GM23338 (cell line): ENCODE measurements at regions not wholly inside any gene's neighbourhood (a gene's known extent, or its start where the extent isn't known, plus 50 kb on each side); places are given as distances from the start of the nearest gene placed in this dataset.
A peak's percentile ranks its signal among the peaks of the same experiment; 100 is the strongest.

Experiments used
- ATAC-seq: fragments of 200-7000 bp; cut with Tn5 transposase; 3 replicates; pipeline ENCODE4 v1.9.1; 2020
- DNase-seq: peaks from one replicate; pipeline ENCODE4 v3.0.0-alpha.2; 2015; ENCODE audit warnings: low spot score
- H2AFZ ChIP-seq: fragments of 200-600 bp; sonication (generic); 2 replicates; pipeline ENCODE4 v1.8.0; 2016; ENCODE audit warnings: antibody characterized with exemption, mild to moderate bottlenecking, moderate library complexity
- H3F3A ChIP-seq: fragments of 200-600 bp; sonication (generic); replicated peaks from 2 replicates; pipeline ENCODE4 v1.8.0; 2017; ENCODE audit warnings: antibody characterized with exemption, mixed run types, low read depth
- H3K27ac ChIP-seq: fragments of 200-600 bp; sonication (generic); 2 replicates; pipeline ENCODE4 v1.6.1; 2016; ENCODE audit warnings: low read depth
- H3K27me3 ChIP-seq: fragments of 200-600 bp; sonication (generic); 2 replicates; pipeline ENCODE4 v1.8.0; 2016; ENCODE audit warnings: mild to moderate bottlenecking, mixed run types, moderate library complexity; ENCODE audit not compliant: insufficient read depth
- H3K36me3 ChIP-seq: fragments of 200-600 bp; sonication (generic); 2 replicates; pipeline ENCODE4 v1.8.0; 2016; ENCODE audit warnings: mild to moderate bottlenecking; ENCODE audit not compliant: insufficient read depth
- H3K4me1 ChIP-seq: fragments of 200-600 bp; sonication (generic); 2 replicates; pipeline ENCODE4 v1.8.0; 2016; ENCODE audit warnings: mild to moderate bottlenecking, moderate library complexity; ENCODE audit not compliant: insufficient read depth
- H3K4me2 ChIP-seq: fragments of 200-600 bp; sonication (generic); 2 replicates; pipeline ENCODE4 v1.7.1; 2017; ENCODE audit warnings: mixed run types
- H3K4me3 ChIP-seq: fragments of 200-600 bp; sonication (generic); 2 replicates; pipeline ENCODE4 v1.6.1; 2016; ENCODE audit warnings: mixed run types
- H3K79me2 ChIP-seq: fragments of 200-600 bp; sonication (generic); replicated peaks from 2 replicates; pipeline ENCODE4 v1.8.0; 2017; ENCODE audit warnings: mild to moderate bottlenecking; ENCODE audit not compliant: insufficient read depth
- H3K9me2 ChIP-seq: fragments of 200-600 bp; sonication (generic); 2 replicates; pipeline ENCODE4 v1.8.0; 2017; ENCODE audit not compliant: insufficient read depth
- H4K20me1 ChIP-seq: fragments of 200-600 bp; sonication (generic); replicated peaks from 2 replicates; pipeline ENCODE4 v1.8.0; 2017; ENCODE audit warnings: mild to moderate bottlenecking; ENCODE audit not compliant: insufficient read depth
- H3K27ac Mint-ChIP-seq: 2 replicates; pipeline ENCODE4 v1.8.0; 2020; ENCODE audit warnings: inconsistent platforms, mild to moderate bottlenecking, moderate library complexity, mixed read lengths
- H3K27me3 Mint-ChIP-seq: 3 replicates; pipeline ENCODE4 v1.8.0; 2022; ENCODE audit warnings: low read depth, mild to moderate bottlenecking, moderate library complexity, mixed read lengths, inconsistent platforms; ENCODE audit not compliant: insufficient read depth, poor library complexity
- H3K36me3 Mint-ChIP-seq: 3 replicates; pipeline ENCODE4 v1.8.0; 2021; ENCODE audit warnings: low read depth, mild to moderate bottlenecking, inconsistent platforms, moderate library complexity, mixed read lengths
- H3K4me1 Mint-ChIP-seq: 3 replicates; pipeline ENCODE4 v1.8.0; 2020; ENCODE audit warnings: mild to moderate bottlenecking, inconsistent platforms, mixed read lengths
- H3K4me3 Mint-ChIP-seq: 3 replicates; pipeline ENCODE4 v1.8.0; 2021; ENCODE audit warnings: moderate library complexity, mild to moderate bottlenecking, inconsistent platforms, mixed read lengths
- H3K9me3 Mint-ChIP-seq: 3 replicates; pipeline ENCODE4 v1.8.0; 2020; ENCODE audit warnings: moderate library complexity, mild to moderate bottlenecking, inconsistent platforms, mixed read lengths
- CREB1 ChIP-seq: fragments of 250-450 bp; sonication (Bioruptor Pico); IDR thresholded peaks from 2 replicates; pipeline ENCODE4 v1.5.0; 2020; ENCODE audit warnings: low read depth, mild to moderate bottlenecking, moderate library complexity
- EZH2 ChIP-seq: fragments of 200-600 bp; sonication (generic); IDR thresholded peaks from one replicate; pipeline ENCODE4 v1.8.0; 2017; ENCODE audit warnings: antibody characterized with exemption, mild to moderate bottlenecking, low read depth; ENCODE audit not compliant: unreplicated experiment
- JUNB ChIP-seq: IDR thresholded peaks from one replicate; pipeline ENCODE4 v1.6.1; 2016; ENCODE audit warnings: antibody characterized with exemption; ENCODE audit not compliant: unreplicated experiment
- NANOG ChIP-seq: IDR thresholded peaks from 2 replicates; pipeline ENCODE4 v1.6.1; 2016; ENCODE audit warnings: antibody characterized with exemption, borderline replicate concordance
- STAT1 ChIP-seq: IDR thresholded peaks from one replicate; pipeline ENCODE4 v1.6.1; 2016; ENCODE audit warnings: antibody characterized with exemption; ENCODE audit not compliant: unreplicated experiment
- TF ChIP-seq, protein P1 (sequence below): fragments of 250-450 bp; sonication (Bioruptor Pico); IDR thresholded peaks from 2 replicates; pipeline ENCODE4 v1.5.0; 2020; ENCODE audit warnings: mild to moderate bottlenecking, moderate library complexity
- TF ChIP-seq, protein P2 (sequence below): IDR thresholded peaks from one replicate; pipeline ENCODE4 v1.6.1; 2018; ENCODE audit warnings: antibody characterized with exemption; ENCODE audit not compliant: unreplicated experiment
- TF ChIP-seq, protein P3 (sequence below), 2 experiments: fragments of 200-600 bp in 1 of 2; sonication (generic) in 1 of 2; conservative IDR thresholded peaks; 2 replicates each; pipeline versions ENCODE4 v1.5.1 to v1.6.1; 2016 to 2017; ENCODE audit warnings: antibody characterized with exemption in 2 of 2, low read depth in 2 of 2, mild to moderate bottlenecking in 2 of 2, moderate library complexity in 1 of 2

DNA sequence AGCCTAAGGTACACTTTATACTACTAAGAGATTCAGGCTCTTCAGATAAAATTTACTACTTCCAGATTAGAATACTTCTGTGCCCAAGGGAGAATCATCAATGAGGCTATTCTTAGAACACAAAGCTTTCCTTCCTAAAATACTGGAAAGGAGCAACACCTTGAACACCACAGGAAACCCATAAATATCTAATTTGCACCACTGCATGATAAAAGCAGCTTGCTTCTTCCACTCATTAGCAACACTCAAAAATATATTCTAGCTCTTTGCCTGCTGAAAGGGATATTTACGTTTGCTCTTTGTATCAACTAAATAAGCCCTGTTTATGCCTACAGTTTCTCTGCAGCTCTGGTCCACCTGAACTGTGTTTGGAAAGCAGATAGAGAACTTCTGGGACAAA lies 284.3 kb downstream of the RWDD3 start:
- Histone ChIP-seq H2AFZ (no peak overlapping the region), H3K27me3 (no peaks in the 10 kb centered on the region), H3K9me2 (peaks cover 5% of the 10 kb centered on the region; the same call in 1 of the 2 replicates), H3K36me3 (peaks cover 9% of the 10 kb centered on the region; the same call in 1 of the 2 replicates), H3K79me2 (no peaks in the 10 kb centered on the region), H3F3A (no peaks in the 10 kb centered on the region), H4K20me1 (no peaks in the 10 kb centered on the region), H3K4me1 (peaks cover 32% of the 10 kb centered on the region), H3K4me3 (peak overlapping the region; percentile 30), H3K4me2 (peak overlapping the region; percentile 64), H3K27ac (peak overlapping the region; percentile 62)
- ATAC-seq (peak; percentile 54), DNase-seq (peak; percentile 34)
- Mint-ChIP-seq H3K4me3 (peak overlapping the region; percentile 50; the same call in 2 of the 3 replicates), H3K4me1 (peaks cover 34% of the 10 kb centered on the region), H3K27me3 (no peaks in the 10 kb centered on the region), H3K9me3 (peaks cover 23% of the 10 kb centered on the region), H3K27ac (peak overlapping the region; percentile 89; the same call in 1 of the 2 replicates), H3K36me3 (peaks cover 19% of the 10 kb centered on the region)
- TF ChIP-seq, protein P1, sequence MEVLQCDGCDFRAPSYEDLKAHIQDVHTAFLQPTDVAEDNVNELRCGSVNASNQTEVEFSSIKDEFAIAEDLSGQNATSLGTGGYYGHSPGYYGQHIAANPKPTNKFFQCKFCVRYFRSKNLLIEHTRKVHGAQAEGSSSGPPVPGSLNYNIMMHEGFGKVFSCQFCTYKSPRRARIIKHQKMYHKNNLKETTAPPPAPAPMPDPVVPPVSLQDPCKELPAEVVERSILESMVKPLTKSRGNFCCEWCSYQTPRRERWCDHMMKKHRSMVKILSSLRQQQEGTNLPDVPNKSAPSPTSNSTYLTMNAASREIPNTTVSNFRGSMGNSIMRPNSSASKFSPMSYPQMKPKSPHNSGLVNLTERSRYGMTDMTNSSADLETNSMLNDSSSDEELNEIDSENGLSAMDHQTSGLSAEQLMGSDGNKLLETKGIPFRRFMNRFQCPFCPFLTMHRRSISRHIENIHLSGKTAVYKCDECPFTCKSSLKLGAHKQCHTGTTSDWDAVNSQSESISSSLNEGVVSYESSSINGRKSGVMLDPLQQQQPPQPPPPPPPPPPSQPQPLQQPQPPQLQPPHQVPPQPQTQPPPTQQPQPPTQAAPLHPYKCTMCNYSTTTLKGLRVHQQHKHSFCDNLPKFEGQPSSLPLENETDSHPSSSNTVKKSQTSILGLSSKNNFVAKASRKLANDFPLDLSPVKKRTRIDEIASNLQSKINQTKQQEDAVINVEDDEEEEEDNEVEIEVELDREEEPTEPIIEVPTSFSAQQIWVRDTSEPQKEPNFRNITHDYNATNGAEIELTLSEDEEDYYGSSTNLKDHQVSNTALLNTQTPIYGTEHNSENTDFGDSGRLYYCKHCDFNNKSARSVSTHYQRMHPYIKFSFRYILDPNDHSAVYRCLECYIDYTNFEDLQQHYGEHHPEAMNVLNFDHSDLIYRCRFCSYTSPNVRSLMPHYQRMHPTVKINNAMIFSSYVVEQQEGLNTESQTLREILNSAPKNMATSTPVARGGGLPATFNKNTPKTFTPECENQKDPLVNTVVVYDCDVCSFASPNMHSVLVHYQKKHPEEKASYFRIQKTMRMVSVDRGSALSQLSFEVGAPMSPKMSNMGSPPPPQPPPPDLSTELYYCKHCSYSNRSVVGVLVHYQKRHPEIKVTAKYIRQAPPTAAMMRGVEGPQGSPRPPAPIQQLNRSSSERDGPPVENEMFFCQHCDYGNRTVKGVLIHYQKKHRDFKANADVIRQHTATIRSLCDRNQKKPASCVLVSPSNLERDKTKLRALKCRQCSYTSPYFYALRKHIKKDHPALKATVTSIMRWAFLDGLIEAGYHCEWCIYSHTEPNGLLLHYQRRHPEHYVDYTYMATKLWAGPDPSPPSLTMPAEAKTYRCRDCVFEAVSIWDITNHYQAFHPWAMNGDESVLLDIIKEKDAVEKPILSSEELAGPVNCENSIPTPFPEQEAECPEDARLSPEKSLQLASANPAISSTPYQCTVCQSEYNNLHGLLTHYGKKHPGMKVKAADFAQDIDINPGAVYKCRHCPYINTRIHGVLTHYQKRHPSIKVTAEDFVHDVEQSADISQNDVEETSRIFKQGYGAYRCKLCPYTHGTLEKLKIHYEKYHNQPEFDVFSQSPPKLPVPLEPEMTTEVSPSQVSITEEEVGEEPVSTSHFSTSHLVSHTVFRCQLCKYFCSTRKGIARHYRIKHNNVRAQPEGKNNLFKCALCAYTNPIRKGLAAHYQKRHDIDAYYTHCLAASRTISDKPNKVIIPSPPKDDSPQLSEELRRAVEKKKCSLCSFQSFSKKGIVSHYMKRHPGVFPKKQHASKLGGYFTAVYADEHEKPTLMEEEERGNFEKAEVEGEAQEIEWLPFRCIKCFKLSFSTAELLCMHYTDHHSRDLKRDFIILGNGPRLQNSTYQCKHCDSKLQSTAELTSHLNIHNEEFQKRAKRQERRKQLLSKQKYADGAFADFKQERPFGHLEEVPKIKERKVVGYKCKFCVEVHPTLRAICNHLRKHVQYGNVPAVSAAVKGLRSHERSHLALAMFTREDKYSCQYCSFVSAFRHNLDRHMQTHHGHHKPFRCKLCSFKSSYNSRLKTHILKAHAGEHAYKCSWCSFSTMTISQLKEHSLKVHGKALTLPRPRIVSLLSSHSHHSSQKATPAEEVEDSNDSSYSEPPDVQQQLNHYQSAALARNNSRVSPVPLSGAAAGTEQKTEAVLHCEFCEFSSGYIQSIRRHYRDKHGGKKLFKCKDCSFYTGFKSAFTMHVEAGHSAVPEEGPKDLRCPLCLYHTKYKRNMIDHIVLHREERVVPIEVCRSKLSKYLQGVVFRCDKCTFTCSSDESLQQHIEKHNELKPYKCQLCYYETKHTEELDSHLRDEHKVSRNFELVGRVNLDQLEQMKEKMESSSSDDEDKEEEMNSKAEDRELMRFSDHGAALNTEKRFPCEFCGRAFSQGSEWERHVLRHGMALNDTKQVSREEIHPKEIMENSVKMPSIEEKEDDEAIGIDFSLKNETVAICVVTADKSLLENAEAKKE (CRISPR knock-in tag), result peak; percentile 53; the same call in 1 of the 2 replicates
- TF ChIP-seq, protein P2, sequence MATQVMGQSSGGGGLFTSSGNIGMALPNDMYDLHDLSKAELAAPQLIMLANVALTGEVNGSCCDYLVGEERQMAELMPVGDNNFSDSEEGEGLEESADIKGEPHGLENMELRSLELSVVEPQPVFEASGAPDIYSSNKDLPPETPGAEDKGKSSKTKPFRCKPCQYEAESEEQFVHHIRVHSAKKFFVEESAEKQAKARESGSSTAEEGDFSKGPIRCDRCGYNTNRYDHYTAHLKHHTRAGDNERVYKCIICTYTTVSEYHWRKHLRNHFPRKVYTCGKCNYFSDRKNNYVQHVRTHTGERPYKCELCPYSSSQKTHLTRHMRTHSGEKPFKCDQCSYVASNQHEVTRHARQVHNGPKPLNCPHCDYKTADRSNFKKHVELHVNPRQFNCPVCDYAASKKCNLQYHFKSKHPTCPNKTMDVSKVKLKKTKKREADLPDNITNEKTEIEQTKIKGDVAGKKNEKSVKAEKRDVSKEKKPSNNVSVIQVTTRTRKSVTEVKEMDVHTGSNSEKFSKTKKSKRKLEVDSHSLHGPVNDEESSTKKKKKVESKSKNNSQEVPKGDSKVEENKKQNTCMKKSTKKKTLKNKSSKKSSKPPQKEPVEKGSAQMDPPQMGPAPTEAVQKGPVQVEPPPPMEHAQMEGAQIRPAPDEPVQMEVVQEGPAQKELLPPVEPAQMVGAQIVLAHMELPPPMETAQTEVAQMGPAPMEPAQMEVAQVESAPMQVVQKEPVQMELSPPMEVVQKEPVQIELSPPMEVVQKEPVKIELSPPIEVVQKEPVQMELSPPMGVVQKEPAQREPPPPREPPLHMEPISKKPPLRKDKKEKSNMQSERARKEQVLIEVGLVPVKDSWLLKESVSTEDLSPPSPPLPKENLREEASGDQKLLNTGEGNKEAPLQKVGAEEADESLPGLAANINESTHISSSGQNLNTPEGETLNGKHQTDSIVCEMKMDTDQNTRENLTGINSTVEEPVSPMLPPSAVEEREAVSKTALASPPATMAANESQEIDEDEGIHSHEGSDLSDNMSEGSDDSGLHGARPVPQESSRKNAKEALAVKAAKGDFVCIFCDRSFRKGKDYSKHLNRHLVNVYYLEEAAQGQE, result no peak
- TF ChIP-seq CREB1 (CRISPR knock-in tag) (0 out of 2 replicates have a peak, but pooled peaks have one; percentile 24), EZH2 (no peak), STAT1 (no peak), JUNB (no peak), NANOG (peak; percentile 98)
- TF ChIP-seq, protein P3, sequence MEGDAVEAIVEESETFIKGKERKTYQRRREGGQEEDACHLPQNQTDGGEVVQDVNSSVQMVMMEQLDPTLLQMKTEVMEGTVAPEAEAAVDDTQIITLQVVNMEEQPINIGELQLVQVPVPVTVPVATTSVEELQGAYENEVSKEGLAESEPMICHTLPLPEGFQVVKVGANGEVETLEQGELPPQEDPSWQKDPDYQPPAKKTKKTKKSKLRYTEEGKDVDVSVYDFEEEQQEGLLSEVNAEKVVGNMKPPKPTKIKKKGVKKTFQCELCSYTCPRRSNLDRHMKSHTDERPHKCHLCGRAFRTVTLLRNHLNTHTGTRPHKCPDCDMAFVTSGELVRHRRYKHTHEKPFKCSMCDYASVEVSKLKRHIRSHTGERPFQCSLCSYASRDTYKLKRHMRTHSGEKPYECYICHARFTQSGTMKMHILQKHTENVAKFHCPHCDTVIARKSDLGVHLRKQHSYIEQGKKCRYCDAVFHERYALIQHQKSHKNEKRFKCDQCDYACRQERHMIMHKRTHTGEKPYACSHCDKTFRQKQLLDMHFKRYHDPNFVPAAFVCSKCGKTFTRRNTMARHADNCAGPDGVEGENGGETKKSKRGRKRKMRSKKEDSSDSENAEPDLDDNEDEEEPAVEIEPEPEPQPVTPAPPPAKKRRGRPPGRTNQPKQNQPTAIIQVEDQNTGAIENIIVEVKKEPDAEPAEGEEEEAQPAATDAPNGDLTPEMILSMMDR (conservative IDR thresholded peaks at IDR 0.05; ENCODE audit: low read depth in 2 of 2), result no peak
